GM12874 (cell line): ENCODE measurements at regions not wholly inside any gene's neighbourhood (a gene's known extent, or its start where the extent isn't known, plus 50 kb on each side); places are given as distances from the start of the nearest gene placed in this dataset.
A peak's percentile ranks its signal among the peaks of the same experiment; 100 is the strongest.

ENCODE experiments used
- CTCF ChIP-seq: IDR thresholded peaks from 2 replicates; pipeline ENCODE4 v1.5.1; 2011; ENCODE audit warnings: low read depth, mild to moderate bottlenecking, control low read depth, low read length, moderate library complexity; ENCODE audit not compliant: insufficient read depth

- TF ChIP-seq CTCF = no peak
Observed at GRCh38 chr12:59155448-59155847, 235.1 kb upstream of the LRIG3 start.

- no peak for TF ChIP-seq CTCF
Observed at GRCh38 chr12:59151243-59151642, 230.9 kb upstream of the LRIG3 start.

- TF ChIP-seq CTCF = peak; percentile 78
Observed at GRCh38 chr12:59149995-59150642, 229.8 kb upstream of the LRIG3 start.

DNA sequence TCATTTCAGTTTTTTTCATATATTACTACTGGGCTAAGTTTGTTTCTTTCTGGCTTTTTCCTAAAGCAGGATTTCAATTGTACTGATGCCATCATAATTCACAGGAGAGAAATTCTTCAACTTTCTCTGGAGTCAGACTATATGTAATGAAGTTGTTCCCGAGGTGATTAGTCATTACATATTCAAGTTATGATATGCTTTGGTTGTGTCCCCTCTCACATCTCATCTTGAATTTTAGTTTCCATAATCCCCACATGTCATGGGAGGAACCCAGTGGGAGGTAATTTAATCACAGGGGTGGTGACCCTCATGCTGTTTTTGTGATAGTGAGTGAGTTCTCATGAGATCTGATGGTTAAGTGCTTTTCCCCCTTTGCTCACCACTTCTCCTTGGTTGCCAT is 227.5 kb upstream of the LRIG3 start:
- no peak for TF ChIP-seq CTCF

- no peak for TF ChIP-seq CTCF
Observed at GRCh38 chr12:59142183-59142790, 222.0 kb upstream of the LRIG3 start.

DNA sequence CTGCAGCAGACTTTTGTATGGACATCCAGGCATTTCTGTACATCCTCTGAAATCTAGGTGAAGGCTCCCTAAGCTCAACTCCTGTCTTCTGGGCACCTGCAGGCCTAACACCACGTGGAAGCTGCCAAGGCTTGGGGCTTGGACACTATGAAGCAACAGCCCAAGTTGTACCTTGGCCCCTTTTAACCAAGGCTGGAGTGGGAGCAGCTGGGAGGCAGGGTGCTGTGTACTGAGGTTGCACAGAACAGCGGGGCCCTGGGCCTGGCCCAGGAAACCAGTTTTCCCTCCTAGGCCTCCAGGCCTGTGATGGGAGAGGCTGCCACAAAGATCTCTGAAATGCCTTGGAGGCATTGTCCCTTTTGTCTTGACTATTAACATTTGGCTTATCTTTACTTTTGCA is 214.4 kb upstream of the LRIG3 start:
- TF ChIP-seq CTCF = no peak

DNA sequence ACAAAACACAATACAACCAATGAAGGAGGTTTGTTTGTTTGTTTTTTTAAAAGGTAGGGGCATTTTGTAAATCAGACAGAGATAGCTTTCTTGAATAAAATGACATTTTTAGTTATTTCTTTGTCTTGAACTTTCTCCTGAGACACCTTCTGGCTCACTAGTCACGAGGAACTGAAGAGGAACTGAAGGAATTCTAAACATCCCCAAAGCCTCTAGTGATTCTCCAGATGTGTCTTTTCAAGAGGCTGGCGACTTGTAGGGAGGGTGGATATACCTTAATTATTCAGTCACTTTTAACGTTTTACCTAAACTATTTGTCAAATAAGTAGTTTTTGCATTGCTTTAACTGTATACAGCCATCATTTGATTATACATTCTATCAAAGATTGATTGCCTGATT is 211.2 kb upstream of the LRIG3 start:
- no peak for TF ChIP-seq CTCF
